ENCODE measurements at regions not wholly inside any gene's neighbourhood (a gene's known extent, or its start where the extent isn't known, plus 50 kb on each side); places are given as distances from the start of the nearest gene placed in this dataset.

DNA sequence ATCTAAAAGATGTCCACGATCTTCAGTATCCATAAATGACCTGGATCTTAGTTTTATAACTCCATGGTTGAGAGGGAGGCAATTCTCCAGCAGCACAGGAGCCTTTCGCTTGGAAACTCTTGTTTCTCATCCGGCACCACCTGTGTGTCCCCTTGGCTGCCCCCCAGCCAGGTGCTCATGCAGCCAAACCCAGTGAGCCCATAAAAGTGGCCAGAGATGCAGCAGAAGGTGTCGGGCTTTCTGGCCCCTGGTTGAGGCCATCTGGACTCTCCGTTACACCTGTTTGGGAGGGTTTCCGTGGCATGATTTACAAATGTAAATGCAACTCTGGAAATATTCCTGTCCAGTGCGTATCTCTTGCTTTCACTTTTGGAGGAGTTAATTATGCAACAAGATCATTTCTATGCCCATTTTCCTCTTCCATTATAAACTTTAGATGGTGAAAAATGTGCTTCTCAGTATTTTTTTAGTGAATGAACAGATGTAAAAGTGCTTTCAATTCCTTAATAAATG lies 291.1 kb downstream of the DIO2 start:
- Histone ChIP-seq H3K27ac (no peak overlapping the region), H3K36me3 (no peaks in the 10 kb centered on the region), H3K4me1 (no peaks in the 10 kb centered on the region), H3K27me3 (no peaks in the 10 kb centered on the region), H3K4me3 (no peak overlapping the region), H3K9me3 (no peaks in the 10 kb centered on the region)
- intact Hi-C loops (cut with DNase I; ENCODE audit: low total_unique reads), result no loop called here
- no peak for DNase-seq
- no peak for TF ChIP-seq POLR2A (IDR thresholded peaks at IDR 0.05)
- TF ChIP-seq, protein P1, sequence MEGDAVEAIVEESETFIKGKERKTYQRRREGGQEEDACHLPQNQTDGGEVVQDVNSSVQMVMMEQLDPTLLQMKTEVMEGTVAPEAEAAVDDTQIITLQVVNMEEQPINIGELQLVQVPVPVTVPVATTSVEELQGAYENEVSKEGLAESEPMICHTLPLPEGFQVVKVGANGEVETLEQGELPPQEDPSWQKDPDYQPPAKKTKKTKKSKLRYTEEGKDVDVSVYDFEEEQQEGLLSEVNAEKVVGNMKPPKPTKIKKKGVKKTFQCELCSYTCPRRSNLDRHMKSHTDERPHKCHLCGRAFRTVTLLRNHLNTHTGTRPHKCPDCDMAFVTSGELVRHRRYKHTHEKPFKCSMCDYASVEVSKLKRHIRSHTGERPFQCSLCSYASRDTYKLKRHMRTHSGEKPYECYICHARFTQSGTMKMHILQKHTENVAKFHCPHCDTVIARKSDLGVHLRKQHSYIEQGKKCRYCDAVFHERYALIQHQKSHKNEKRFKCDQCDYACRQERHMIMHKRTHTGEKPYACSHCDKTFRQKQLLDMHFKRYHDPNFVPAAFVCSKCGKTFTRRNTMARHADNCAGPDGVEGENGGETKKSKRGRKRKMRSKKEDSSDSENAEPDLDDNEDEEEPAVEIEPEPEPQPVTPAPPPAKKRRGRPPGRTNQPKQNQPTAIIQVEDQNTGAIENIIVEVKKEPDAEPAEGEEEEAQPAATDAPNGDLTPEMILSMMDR (IDR thresholded peaks at IDR 0.05), result no peak

Measured in uterus (tissue), 3 donors.